Skeletal muscle tissue (tissue), 3 donors: ENCODE measurements at regions not wholly inside any gene's neighbourhood (a gene's known extent, or its start where the extent isn't known, plus 50 kb on each side); places are given as distances from the start of the nearest gene placed in this dataset.
"Not testable (repeated sequence)": the region's sequence is repeated elsewhere in the genome, so short reads cannot be mapped to it uniquely, and the experiment has no call there.

Experiments used
- H3K27ac ChIP-seq: one replicate; pipeline ENCODE4 v1.7.0; 2013; ENCODE audit warnings: mild to moderate bottlenecking, low read depth, low read length, inconsistent platforms
- H3K27me3 ChIP-seq, 3 donors: one replicate each; pipeline ENCODE4 v1.7.0; 2013; ENCODE audit warnings: low read length in 3 of 3; ENCODE audit not compliant: control insufficient read depth in 3 of 3, insufficient read depth in 3 of 3
- H3K36me3 ChIP-seq, 3 donors: one replicate each; pipeline ENCODE4 v1.7.0; 2013; ENCODE audit warnings: low read length in 3 of 3; ENCODE audit not compliant: control insufficient read depth in 3 of 3, insufficient read depth in 3 of 3
- H3K4me1 ChIP-seq, 3 donors: one replicate each; pipeline ENCODE4 v1.7.0; 2013; ENCODE audit warnings: low read length in 3 of 3, mild to moderate bottlenecking in 3 of 3; ENCODE audit not compliant: control insufficient read depth in 3 of 3, insufficient read depth in 3 of 3
- H3K4me3 ChIP-seq, 3 donors: one replicate each; pipeline ENCODE4 v1.7.0; 2013; ENCODE audit warnings: low read length in 3 of 3
- H3K9ac ChIP-seq, 3 donors: one replicate each; pipeline ENCODE4 v1.7.0; 2013; ENCODE audit warnings: low read length in 3 of 3, mild to moderate bottlenecking in 3 of 3, moderate library complexity in 2 of 3, low read depth in 1 of 3
- H3K9me3 ChIP-seq, 3 donors: one replicate each; pipeline ENCODE4 v1.7.0; 2013; ENCODE audit warnings: low read length in 3 of 3; ENCODE audit not compliant: control insufficient read depth in 3 of 3
- donor health status: Osteomylitis.

GRCh38 chr13:74256969-74257368 lies 122.8 kb upstream of the KLF12 start:
- H3K9ac ChIP-seq, result no peak overlapping the region
- no peaks in the 10 kb centered on the region for H3K36me3 ChIP-seq
- no peaks in the 10 kb centered on the region for H3K27me3 ChIP-seq
- H3K4me1 ChIP-seq, result peaks cover 0 to 5% (median 3%) of the 10 kb centered on the region in 3 donors
- no peak overlapping the region for H3K27ac ChIP-seq
- H3K4me3 ChIP-seq, result no peak overlapping the region
- no peaks in the 10 kb centered on the region for H3K9me3 ChIP-seq

GRCh38 chr13:74253161-74253560 lies 119.0 kb upstream of the KLF12 start:
- Histone ChIP-seq H3K27me3 (no peaks in the 10 kb centered on the region), H3K9me3 (no peaks in the 10 kb centered on the region), H3K27ac (no peak overlapping the region), H3K9ac (no peak overlapping the region), H3K4me1 (peaks cover 2 to 11% (median 9%) of the 10 kb centered on the region in 3 donors), H3K4me3 (no peak overlapping the region), H3K36me3 (no peaks in the 10 kb centered on the region)

- Histone ChIP-seq H3K4me3 (peak overlapping the region in 1 of 3 donors; percentile 19), H3K9ac (no peak overlapping the region), H3K27ac (no peak overlapping the region), H3K27me3 (no peaks in the 10 kb centered on the region), H3K36me3 (no peaks in the 10 kb centered on the region), H3K4me1 (peaks cover 2 to 11% (median 9%) of the 10 kb centered on the region in 3 donors), H3K9me3 (no peaks in the 10 kb centered on the region)
Observed at GRCh38 chr13:74251778-74252519, 117.7 kb upstream of the KLF12 start.

GRCh38 chr13:74250738-74251190 lies 116.6 kb upstream of the KLF12 start:
- no peak overlapping the region for H3K27ac ChIP-seq
- no peaks in the 10 kb centered on the region for H3K27me3 ChIP-seq
- H3K4me3 ChIP-seq, result no peak overlapping the region
- H3K4me1 ChIP-seq, result peaks cover 2 to 17% (median 11%) of the 10 kb centered on the region in 3 donors
- H3K9ac ChIP-seq, result no peak overlapping the region
- no peaks in the 10 kb centered on the region for H3K9me3 ChIP-seq
- no peaks in the 10 kb centered on the region for H3K36me3 ChIP-seq

GRCh38 chr13:74248477-74248876 lies 114.3 kb upstream of the KLF12 start:
- Histone ChIP-seq H3K9me3 (no peaks in the 10 kb centered on the region), H3K27me3 (no peaks in the 10 kb centered on the region), H3K4me1 (peaks cover 2 to 17% (median 11%) of the 10 kb centered on the region in 3 donors), H3K4me3 (no peak overlapping the region), H3K27ac (no peak overlapping the region), H3K36me3 (no peaks in the 10 kb centered on the region), H3K9ac (no peak overlapping the region)

- H3K27ac ChIP-seq, result peak overlapping the region; percentile 36
- peak overlapping the region; percentile 63 to 73 (median 68) for H3K4me3 ChIP-seq
- H3K9me3 ChIP-seq, result no peaks in the 10 kb centered on the region
- peak overlapping the region; percentile 28 to 47 (median 32) for H3K9ac ChIP-seq
- H3K27me3 ChIP-seq, result no peaks in the 10 kb centered on the region
- H3K4me1 ChIP-seq, result peaks cover 0 to 9% (median under 1%) of the 10 kb centered on the region in 3 donors
- H3K36me3 ChIP-seq, result no peaks in the 10 kb centered on the region
Observed at GRCh38 chr13:74246487-74246886, 112.3 kb upstream of the KLF12 start.

GRCh38 chr13:74243637-74244526 lies 109.7 kb upstream of the KLF12 start:
- Histone ChIP-seq H3K9ac (no peak overlapping the region), H3K27ac (no peak overlapping the region), H3K36me3 (no peaks in the 10 kb centered on the region), H3K4me3 (no peak overlapping the region), H3K4me1 (peaks cover 0 to 8% (median 0%) of the 10 kb centered on the region in 3 donors), H3K9me3 (no peaks in the 10 kb centered on the region), H3K27me3 (no peaks in the 10 kb centered on the region)

- H3K9ac ChIP-seq, H3K36me3 ChIP-seq, H3K27me3 ChIP-seq, H3K4me1 ChIP-seq, H3K27ac ChIP-seq, H3K9me3 ChIP-seq, H3K4me3 ChIP-seq: not testable (repeated sequence)
Observed at GRCh38 chr13:74241343-74241742, 107.1 kb upstream of the KLF12 start.

GRCh38 chr13:74230984-74231501 lies 96.8 kb upstream of the KLF12 start:
- H3K4me1 ChIP-seq, result no peaks in the 10 kb centered on the region
- no peaks in the 10 kb centered on the region for H3K9me3 ChIP-seq
- H3K27me3 ChIP-seq, result no peaks in the 10 kb centered on the region
- H3K4me3 ChIP-seq, result no peak overlapping the region
- H3K36me3 ChIP-seq, result no peaks in the 10 kb centered on the region
- no peak overlapping the region for H3K9ac ChIP-seq
- H3K27ac ChIP-seq, result no peak overlapping the region

- H3K27me3 ChIP-seq, result no peaks in the 10 kb centered on the region
- no peaks in the 10 kb centered on the region for H3K9me3 ChIP-seq
- H3K36me3 ChIP-seq, result no peaks in the 10 kb centered on the region
- H3K27ac ChIP-seq, result no peak overlapping the region
- H3K4me3 ChIP-seq, result no peak overlapping the region
- H3K9ac ChIP-seq, result no peak overlapping the region
- no peaks in the 10 kb centered on the region for H3K4me1 ChIP-seq
Observed at GRCh38 chr13:74229242-74229641, 95.0 kb upstream of the KLF12 start.
